A549 (cell line): ENCODE measurements at regions not wholly inside any gene's neighbourhood (a gene's known extent, or its start where the extent isn't known, plus 50 kb on each side); places are given as distances from the start of the nearest gene placed in this dataset.
A peak's percentile ranks its signal among the peaks of the same experiment; 100 is the strongest.

Experiments used
- ATAC-seq, 2 experiments: fragments of 200-7000 bp in 1 of 2; fragments of >200 bp in 1 of 2; cut with Nextera tagmentation in 1 of 2; cut with Tn5 transposase in 1 of 2; 3 replicates each; pipeline versions ENCODE4 v1.8.0 to v1.9.1; 2018 to 2020; ENCODE audit warnings: mild to moderate bottlenecking in 1 of 2, moderate library complexity in 1 of 2
- CTCF ChIA-PET: fragments of 300-600 bp; sonication (Branson Sonifier 250); formaldehyde crosslinking; extraction: SDS; loops from one replicate; lab custom pipeline; 2021; ENCODE audit warnings: antibody characterized with exemption, inconsistent platforms; lab: Yijun Ruan, JAX
- POLR2A ChIA-PET: fragments of 350-600 bp; formaldehyde crosslinking; extraction: SDS; loops from one replicate; lab custom pipeline; 2021; ENCODE audit warnings: antibody characterized with exemption, inconsistent platforms; lab: Yijun Ruan, JAX
- DNase-seq, 2 experiments: peaks; one replicate each; pipeline versions ENCODE4 v3.0.0 to v3.0.0-alpha.2; 2011 to 2016; ENCODE audit warnings: low read depth in 1 of 2, low spot score in 1 of 2
- FAIRE-seq: peaks from 2 replicates; lab custom pipeline; 2011; peaks lifted over from hg19 to GRCh38; lab: Jason Lieb, UNC
- H3K27ac ChIP-seq, 2 experiments: fragments of >200 bp; sonication (Bioruptor Twin); formaldehyde crosslinking; 3 replicates each; pipeline ENCODE4 v1.5.1; 2016 to 2017
- H3K4me1 ChIP-seq: fragments of >200 bp; sonication (Bioruptor Twin); formaldehyde crosslinking; 3 replicates; pipeline ENCODE4 v1.6.1; 2016
- H3K4me2 ChIP-seq: fragments of >200 bp; sonication (Bioruptor Twin); formaldehyde crosslinking; 3 replicates; pipeline ENCODE4 v1.6.1; 2016
- H3K4me3 ChIP-seq: fragments of >200 bp; sonication (Bioruptor Twin); formaldehyde crosslinking; 3 replicates; pipeline ENCODE4 v1.5.1; 2016
- H3K9me3 ChIP-seq: fragments of >200 bp; sonication (Bioruptor Twin); formaldehyde crosslinking; 3 replicates; pipeline ENCODE4 v1.6.1; 2016
- BCL3 ChIP-seq: fragments of >200 bp; sonication (Bioruptor Twin); formaldehyde crosslinking; IDR thresholded peaks from 3 replicates; pipeline ENCODE4 v1.6.1; 2016
- CBX8 ChIP-seq: fragments of 200-600 bp; sonication (generic); IDR thresholded peaks from 2 replicates; pipeline ENCODE4 v1.6.1; 2016
- CEBPB ChIP-seq, 2 experiments: fragments of >200 bp in 1 of 2; sonication (Bioruptor Twin) in 1 of 2; formaldehyde crosslinking in 1 of 2; IDR thresholded peaks; 2 replicates each; pipeline ENCODE4 v1.6.1; 2012 to 2016
- ELK1 ChIP-seq: fragments of 150-350 bp; IDR thresholded peaks from 2 replicates; pipeline ENCODE4 v1.6.1; 2014; ENCODE audit warnings: low read depth, mild to moderate bottlenecking, low read length
- FOXS1 ChIP-seq: fragments of 250-450 bp; sonication (Bioruptor Pico); IDR thresholded peaks from 2 replicates; pipeline ENCODE4 v1.5.0; 2020; ENCODE audit warnings: mild to moderate bottlenecking, moderate library complexity
- GATA3 ChIP-seq: IDR thresholded peaks from 2 replicates; pipeline ENCODE4 v1.6.1; 2012; ENCODE audit warnings: borderline replicate concordance
- HDAC2 ChIP-seq: fragments of 200-600 bp; sonication (generic); IDR thresholded peaks from 2 replicates; pipeline ENCODE4 v1.6.1; 2016
- HES2 ChIP-seq: fragments of >200 bp; sonication (Bioruptor Twin); formaldehyde crosslinking; IDR thresholded peaks from 2 replicates; pipeline ENCODE4 v1.6.1; 2016
- HEYL ChIP-seq: fragments of 250-450 bp; sonication (Bioruptor Pico); IDR thresholded peaks from 2 replicates; pipeline ENCODE4 v1.8.0; 2021; ENCODE audit warnings: mild to moderate bottlenecking, moderate library complexity
- MAZ ChIP-seq: fragments of 150-350 bp; IDR thresholded peaks from 2 replicates; pipeline ENCODE4 v1.6.1; 2014; ENCODE audit warnings: antibody characterized with exemption, low read depth, low read length, borderline replicate concordance
- NPAS2 ChIP-seq: fragments of 250-450 bp; sonication (Bioruptor Pico); IDR thresholded peaks from 2 replicates; pipeline ENCODE4 v1.8.0; 2022; ENCODE audit warnings: mild to moderate bottlenecking, moderate library complexity, borderline replicate concordance
- PBX3 ChIP-seq: IDR thresholded peaks from 2 replicates; pipeline ENCODE4 v1.6.1; 2012
- POLR2AphosphoS2 ChIP-seq: conservative IDR thresholded peaks from 2 replicates; pipeline ENCODE4 v1.6.1; 2012; ENCODE audit warnings: low read length, improper control_type of control experiment, inconsistent platforms
- RCOR1 ChIP-seq: fragments of 150-350 bp; IDR thresholded peaks from 2 replicates; pipeline ENCODE4 v1.6.1; 2014; ENCODE audit warnings: antibody characterized with exemption, low read length, low read depth
- RFX5 ChIP-seq: fragments of 450-650 bp; IDR thresholded peaks from 2 replicates; pipeline ENCODE4 v1.7.1; 2014; ENCODE audit warnings: antibody characterized with exemption, mild to moderate bottlenecking, moderate library complexity
- TP53 ChIP-seq: fragments of 250-450 bp; sonication (Bioruptor Pico); IDR thresholded peaks from 2 replicates; pipeline ENCODE4 v1.5.0; 2021; ENCODE audit warnings: mild to moderate bottlenecking, moderate library complexity
- ZNF302 ChIP-seq: fragments of 250-450 bp; sonication (Bioruptor Pico); IDR thresholded peaks from 2 replicates; pipeline ENCODE4 v1.9.0; 2021; ENCODE audit warnings: inconsistent platforms, mild to moderate bottlenecking, moderate library complexity
- WGBS: methylation state at CpG from one replicate; pipeline ENCODE4 v1.1.6; 2017; ENCODE audit errors: missing lambda C conversion rate; 5-methylcytosine and 5-hydroxymethylcytosine counted together

GRCh38 chr20:19819149-19819548, 61.1 kb downstream of the RIN2 start:
- CTCF ChIA-PET = interaction anchor here (0.8 to 6.8 kb wide), 4 partner anchors 9 to 67 kb away, joined by 3 to 55 read pairs (median 4); no protein-coding TSS in a partner anchor
- 62% methylated on average over 1 of the region's 1 CpG for WGBS
- no peak overlapping the region for H3K4me2 ChIP-seq

GRCh38 chr20:19820555-19821211, 62.6 kb downstream of the RIN2 start:
- WGBS = 84% methylated on average over 4 of the region's 4 CpGs
- CTCF ChIA-PET = interaction anchor here (0.6 to 1.1 kb wide), 6 partner anchors 9 to 66 kb away, joined by 3 read pairs; no protein-coding TSS in a partner anchor
- FAIRE-seq = no peak
- H3K4me2 ChIP-seq = no peak overlapping the region
- TF ChIP-seq ELK1 = no peak
- TF ChIP-seq NPAS2 (CRISPR knock-in tag) = no peak
- no peak for TF ChIP-seq CBX8
- H3K27ac ChIP-seq = peak overlapping the region in 1 of 2 experiments; percentile 69; a peak in 4 of 6 replicates
- DNase-seq = no peak
- ATAC-seq = no peak
- peaks cover 25% of the 10 kb centered on the region for H3K4me1 ChIP-seq
- H3K9me3 ChIP-seq = peaks cover 15% of the 10 kb centered on the region
- H3K4me3 ChIP-seq = no peak overlapping the region
- POLR2A ChIA-PET = no interaction called here

More at GRCh38 chr20:19819149-19819548, 61.1 kb downstream of the RIN2 start:
- Histone ChIP-seq H3K27ac (peak overlapping the region in 1 of 2 experiments; percentile 57; a peak in 3 of 6 replicates), H3K9me3 (peaks cover 15% of the 10 kb centered on the region), H3K4me3 (no peak overlapping the region), H3K4me1 (peaks cover 34% of the 10 kb centered on the region)
- DNase-seq = no peak
- POLR2A ChIA-PET = no interaction called here
- FAIRE-seq = no peak
- TF ChIP-seq TP53 = no peak
- TF ChIP-seq HDAC2 = no peak
- TF ChIP-seq BCL3 = no peak
- no peak for TF ChIP-seq CBX8
- TF ChIP-seq PBX3 = no peak
- no peak for TF ChIP-seq ZNF302
- no peak for TF ChIP-seq GATA3
- TF ChIP-seq POLR2AphosphoS2 = no peak
- ATAC-seq = no peak

- POLR2A ChIA-PET = no interaction called here
- peaks cover 15% of the 10 kb centered on the region for H3K9me3 ChIP-seq
- TF ChIP-seq MAZ = no peak
- no peak for TF ChIP-seq FOXS1 (CRISPR knock-in tag)
- no peak for TF ChIP-seq RFX5
- no peak for TF ChIP-seq CEBPB (IDR thresholded peaks at IDR 0.05)
- no peak for TF ChIP-seq POLR2AphosphoS2
- TF ChIP-seq HES2 = no peak
- TF ChIP-seq HEYL (CRISPR knock-in tag) = no peak
- no peak for TF ChIP-seq RCOR1
- TF ChIP-seq, all 56 proteins: peak for 0
- CTCF ChIA-PET = interaction anchor here (0.6 to 1.5 kb wide), 3 partner anchors 59 to 196 kb away, joined by 3 to 5 read pairs (median 3); partner anchors contain the start of gene NAA20
- no peak for ATAC-seq
- Histone ChIP-seq H3K4me3 (no peak overlapping the region), H3K4me1 (peaks cover 20% of the 10 kb centered on the region), H3K27ac (peak overlapping the region in 1 of 2 experiments; percentile 69; a peak in 4 of 6 replicates), H3K4me2 (no peak overlapping the region)
- WGBS = 93% methylated on average over 3 of the region's 3 CpGs
- no peak for DNase-seq
- no peak for FAIRE-seq
Measured at GRCh38 chr20:19821606-19822005, 63.5 kb downstream of the RIN2 start.
